ENCODE measurements at regions not wholly inside any gene's neighbourhood (a gene's known extent, or its start where the extent isn't known, plus 50 kb on each side); places are given as distances from the start of the nearest gene placed in this dataset.
"Not testable (repeated sequence)": the region's sequence is repeated elsewhere in the genome, so short reads cannot be mapped to it uniquely, and the experiment has no call there.

DNA sequence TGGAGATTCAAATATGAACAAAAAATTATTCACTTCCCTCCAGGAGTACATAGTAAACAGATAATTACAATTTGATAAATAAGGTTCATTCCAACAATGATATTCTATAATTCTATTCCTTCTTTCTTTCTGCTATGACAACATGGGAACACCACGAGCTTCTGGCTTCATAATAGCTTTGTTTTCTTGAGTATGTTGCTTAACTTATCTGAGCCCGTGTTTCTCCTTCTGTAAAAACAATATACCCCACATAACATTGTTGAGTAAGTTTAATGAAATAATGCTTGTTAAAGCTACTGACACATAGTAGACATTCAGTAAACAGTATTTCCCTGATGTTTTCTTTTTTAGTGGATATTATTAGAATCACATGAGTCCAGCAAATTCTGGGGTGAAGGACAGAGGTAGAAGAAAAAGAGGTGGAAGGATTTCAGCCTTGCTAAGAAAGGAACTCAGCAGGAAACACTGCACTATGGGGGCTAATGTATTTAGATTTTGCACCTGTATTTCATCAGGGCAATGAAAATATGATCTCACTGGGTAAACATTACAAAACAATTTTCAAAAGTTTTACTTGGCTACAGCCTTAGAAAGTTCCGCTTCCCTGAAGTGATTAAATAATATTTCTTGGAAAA, 430.8 kb upstream of the C1orf87 start:
- no peaks in the 10 kb centered on the region for H3K27me3 ChIP-seq (ENCODE audit: control insufficient read depth, insufficient read depth, low read length)
- H3K4me3 ChIP-seq (ENCODE audit: low read depth, low read length): no peak overlapping the region
- H3K4me1 ChIP-seq (ENCODE audit: control insufficient read depth, insufficient read depth, low read length): peaks cover 3% of the 10 kb centered on the region
- no peaks in the 10 kb centered on the region for H3K36me3 ChIP-seq (ENCODE audit: control insufficient read depth, insufficient read depth, low read length)
- no peak overlapping the region for H3K9ac ChIP-seq (ENCODE audit: low read depth, low read length)
- H3K9me3 ChIP-seq (ENCODE audit: control insufficient read depth, insufficient read depth, low read length): no peaks in the 10 kb centered on the region

DNA sequence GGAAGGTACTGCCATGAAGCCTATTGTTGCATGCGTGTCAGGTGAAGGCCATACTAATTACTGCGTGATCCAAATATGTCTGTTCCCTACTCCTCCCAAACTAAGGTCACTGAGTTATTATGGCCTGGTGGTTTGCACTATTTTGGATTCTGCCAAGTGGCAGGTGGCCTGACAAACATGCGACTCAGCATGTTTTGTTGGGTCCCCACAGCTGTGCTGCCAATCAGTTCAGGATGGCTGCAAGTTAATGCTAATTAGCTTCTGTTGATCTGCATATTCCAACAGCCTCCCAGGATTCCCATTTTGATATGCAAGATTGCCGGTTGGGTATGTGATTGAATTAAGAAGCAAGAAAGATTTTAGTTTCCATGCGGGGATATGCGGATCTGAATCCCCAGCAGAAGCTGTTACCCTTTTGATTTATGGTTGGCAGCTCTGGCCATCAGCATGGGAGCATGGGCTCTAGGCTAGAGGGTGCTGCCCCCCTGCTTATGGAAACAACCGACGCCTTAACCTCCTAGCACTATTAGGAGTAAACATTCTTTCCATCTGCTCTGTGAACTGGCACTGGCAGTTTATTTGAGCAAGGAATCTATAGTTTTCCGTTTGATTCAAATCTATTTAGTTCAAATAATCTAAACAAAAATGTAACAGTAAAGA, 429.8 kb upstream of the C1orf87 start:
- no peaks in the 10 kb centered on the region for H3K9me3 ChIP-seq (ENCODE audit: control insufficient read depth, insufficient read depth, low read length)

DNA sequence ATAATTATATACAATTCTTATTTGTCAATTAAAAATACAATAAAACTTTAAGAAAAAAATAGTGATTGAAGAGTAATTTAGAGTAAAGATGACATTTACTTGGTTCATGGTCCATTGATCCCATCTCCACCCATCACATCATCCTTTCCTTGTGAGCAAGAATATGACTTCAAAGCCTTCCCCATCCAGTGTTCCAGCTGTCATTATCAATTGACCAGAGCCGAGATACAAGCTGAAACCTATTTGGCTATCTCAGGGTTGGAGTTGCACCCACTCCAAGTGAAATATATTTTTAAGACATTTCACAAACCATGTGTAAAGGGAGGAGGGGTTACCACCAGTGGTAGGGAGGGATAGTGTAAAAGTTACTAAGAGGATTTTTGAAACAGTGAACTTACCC, 428.9 kb upstream of the C1orf87 start:
- Histone ChIP-seq H3K27me3 (ENCODE audit: control insufficient read depth, insufficient read depth, low read length) (no peaks in the 10 kb centered on the region), H3K9ac (ENCODE audit: low read depth, low read length) (no peak overlapping the region)

More for the DNA sequence above, 429.8 kb upstream of the C1orf87 start:
- H3K9ac ChIP-seq (ENCODE audit: low read depth, low read length): no peak overlapping the region
- H3K27me3 ChIP-seq (ENCODE audit: control insufficient read depth, insufficient read depth, low read length): no peaks in the 10 kb centered on the region
- H3K36me3 ChIP-seq (ENCODE audit: control insufficient read depth, insufficient read depth, low read length): no peaks in the 10 kb centered on the region
- H3K4me3 ChIP-seq (ENCODE audit: low read depth, low read length): no peak overlapping the region
- peaks cover 3% of the 10 kb centered on the region for H3K4me1 ChIP-seq (ENCODE audit: control insufficient read depth, insufficient read depth, low read length)

GRCh38 chr1:60489916-60490480, 416.4 kb upstream of the C1orf87 start:
- not testable (repeated sequence) for H3K36me3 ChIP-seq (ENCODE audit: control insufficient read depth, insufficient read depth, low read length); H3K9me3 ChIP-seq (ENCODE audit: control insufficient read depth, insufficient read depth, low read length); H3K27me3 ChIP-seq (ENCODE audit: control insufficient read depth, insufficient read depth, low read length); H3K4me1 ChIP-seq (ENCODE audit: control insufficient read depth, insufficient read depth, low read length)
- peak overlapping the region; percentile 43 for H3K4me3 ChIP-seq (ENCODE audit: low read depth, low read length)
- H3K9ac ChIP-seq (ENCODE audit: low read depth, low read length): peak overlapping the region; percentile 54

More for the DNA sequence above, 428.9 kb upstream of the C1orf87 start:
- Histone ChIP-seq H3K9me3 (ENCODE audit: control insufficient read depth, insufficient read depth, low read length) (no peaks in the 10 kb centered on the region), H3K4me1 (ENCODE audit: control insufficient read depth, insufficient read depth, low read length) (peaks cover 3% of the 10 kb centered on the region), H3K36me3 (ENCODE audit: control insufficient read depth, insufficient read depth, low read length) (no peaks in the 10 kb centered on the region), H3K4me3 (ENCODE audit: low read depth, low read length) (no peak overlapping the region)

DNA sequence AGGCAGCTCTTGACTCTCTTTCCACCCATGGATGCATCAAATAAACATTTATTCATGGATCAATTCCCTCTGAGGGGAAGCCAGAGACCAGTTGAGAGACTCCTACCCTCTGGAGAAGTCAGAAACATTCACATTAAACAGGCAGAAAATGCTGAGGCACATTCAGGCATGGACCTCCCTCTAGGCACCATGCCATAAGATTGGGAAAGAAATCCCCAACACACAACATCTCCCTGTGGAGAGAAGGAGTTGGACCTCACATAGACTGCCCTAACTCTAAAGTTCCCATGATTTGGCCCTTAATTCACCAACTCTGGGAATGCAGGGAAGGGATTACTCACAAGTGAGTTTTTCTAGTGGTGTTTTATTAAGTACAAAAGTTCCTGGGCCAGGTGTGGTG, 415.3 kb upstream of the C1orf87 start:
- Histone ChIP-seq H3K4me1 (ENCODE audit: control insufficient read depth, insufficient read depth, low read length) (no peaks in the 10 kb centered on the region), H3K36me3 (ENCODE audit: control insufficient read depth, insufficient read depth, low read length) (no peaks in the 10 kb centered on the region), H3K4me3 (ENCODE audit: low read depth, low read length) (no peak overlapping the region), H3K9ac (ENCODE audit: low read depth, low read length) (no peak overlapping the region), H3K9me3 (ENCODE audit: control insufficient read depth, insufficient read depth, low read length) (no peaks in the 10 kb centered on the region), H3K27me3 (ENCODE audit: control insufficient read depth, insufficient read depth, low read length) (no peaks in the 10 kb centered on the region)

GRCh38 chr1:60487565-60488345, 414.2 kb upstream of the C1orf87 start:
- Histone ChIP-seq H3K4me3 (ENCODE audit: low read depth, low read length) (no peak overlapping the region), H3K4me1 (ENCODE audit: control insufficient read depth, insufficient read depth, low read length) (no peaks in the 10 kb centered on the region), H3K9me3 (ENCODE audit: control insufficient read depth, insufficient read depth, low read length) (no peaks in the 10 kb centered on the region), H3K9ac (ENCODE audit: low read depth, low read length) (no peak overlapping the region), H3K36me3 (ENCODE audit: control insufficient read depth, insufficient read depth, low read length) (no peaks in the 10 kb centered on the region), H3K27me3 (ENCODE audit: control insufficient read depth, insufficient read depth, low read length) (no peaks in the 10 kb centered on the region)

GRCh38 chr1:60483509-60483908, 409.9 kb upstream of the C1orf87 start:
- H3K27me3 ChIP-seq (ENCODE audit: control insufficient read depth, insufficient read depth, low read length): no peaks in the 10 kb centered on the region
- H3K9me3 ChIP-seq (ENCODE audit: control insufficient read depth, insufficient read depth, low read length): no peaks in the 10 kb centered on the region
- no peaks in the 10 kb centered on the region for H3K4me1 ChIP-seq (ENCODE audit: control insufficient read depth, insufficient read depth, low read length)
- H3K36me3 ChIP-seq (ENCODE audit: control insufficient read depth, insufficient read depth, low read length): no peaks in the 10 kb centered on the region
- H3K4me3 ChIP-seq (ENCODE audit: low read depth, low read length): no peak overlapping the region
- H3K9ac ChIP-seq (ENCODE audit: low read depth, low read length): no peak overlapping the region

DNA sequence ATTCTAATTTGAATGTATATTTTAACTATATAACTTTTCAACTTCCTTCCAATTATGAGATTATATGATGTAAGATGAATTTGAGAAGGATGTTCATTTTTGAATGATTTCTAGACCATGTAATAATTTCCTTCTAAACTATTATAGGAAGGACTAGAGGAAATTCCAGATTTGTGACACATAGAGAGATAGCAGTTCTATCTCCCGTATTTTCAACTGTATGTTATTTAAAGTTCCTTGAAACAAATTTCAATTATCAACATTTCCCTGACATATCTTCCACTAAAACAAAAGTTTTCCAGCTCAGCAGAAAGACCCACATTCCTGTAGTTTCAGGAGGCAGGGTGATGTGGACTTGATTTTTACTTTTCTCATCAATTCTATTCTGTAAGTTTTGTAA, 396.7 kb upstream of the C1orf87 start:
- H3K9ac ChIP-seq (ENCODE audit: low read depth, low read length): no peak overlapping the region
- no peaks in the 10 kb centered on the region for H3K4me1 ChIP-seq (ENCODE audit: control insufficient read depth, insufficient read depth, low read length)
- no peaks in the 10 kb centered on the region for H3K36me3 ChIP-seq (ENCODE audit: control insufficient read depth, insufficient read depth, low read length)
- H3K27me3 ChIP-seq (ENCODE audit: control insufficient read depth, insufficient read depth, low read length): no peaks in the 10 kb centered on the region
- no peaks in the 10 kb centered on the region for H3K9me3 ChIP-seq (ENCODE audit: control insufficient read depth, insufficient read depth, low read length)
- no peak overlapping the region for H3K4me3 ChIP-seq (ENCODE audit: low read depth, low read length)

DNA sequence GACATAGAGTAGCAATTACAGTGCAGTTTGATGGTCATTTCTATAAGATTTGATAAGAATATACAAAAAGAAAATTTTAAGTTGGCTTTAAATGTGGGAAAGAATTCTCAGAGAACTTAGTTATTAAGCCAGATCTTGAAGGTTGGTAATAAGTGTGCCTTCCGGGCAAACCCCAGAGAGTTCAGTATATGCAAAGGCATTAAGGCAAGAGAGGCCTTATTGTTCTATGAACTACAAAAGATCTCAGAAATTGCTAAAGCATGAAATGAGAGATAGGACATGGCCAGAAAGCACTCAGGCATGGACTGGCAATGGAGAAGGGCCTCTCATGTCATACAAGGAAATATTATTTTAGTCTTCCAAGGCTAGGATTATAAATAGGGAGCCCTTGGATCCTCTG, 390.2 kb upstream of the C1orf87 start:
- no peaks in the 10 kb centered on the region for H3K9me3 ChIP-seq (ENCODE audit: control insufficient read depth, insufficient read depth, low read length)
- no peaks in the 10 kb centered on the region for H3K36me3 ChIP-seq (ENCODE audit: control insufficient read depth, insufficient read depth, low read length)
- H3K9ac ChIP-seq (ENCODE audit: low read depth, low read length): no peak overlapping the region
- peaks cover 4% of the 10 kb centered on the region for H3K4me1 ChIP-seq (ENCODE audit: control insufficient read depth, insufficient read depth, low read length)
- H3K27me3 ChIP-seq (ENCODE audit: control insufficient read depth, insufficient read depth, low read length): no peaks in the 10 kb centered on the region
- no peak overlapping the region for H3K4me3 ChIP-seq (ENCODE audit: low read depth, low read length)

GRCh38 chr1:60463146-60463545, 389.6 kb upstream of the C1orf87 start:
- H3K9ac ChIP-seq (ENCODE audit: low read depth, low read length): no peak overlapping the region
- no peaks in the 10 kb centered on the region for H3K36me3 ChIP-seq (ENCODE audit: control insufficient read depth, insufficient read depth, low read length)
- no peak overlapping the region for H3K4me3 ChIP-seq (ENCODE audit: low read depth, low read length)
- peaks cover 4% of the 10 kb centered on the region for H3K4me1 ChIP-seq (ENCODE audit: control insufficient read depth, insufficient read depth, low read length)
- no peaks in the 10 kb centered on the region for H3K27me3 ChIP-seq (ENCODE audit: control insufficient read depth, insufficient read depth, low read length)
- H3K9me3 ChIP-seq (ENCODE audit: control insufficient read depth, insufficient read depth, low read length): no peaks in the 10 kb centered on the region

GRCh38 chr1:60461925-60462595, 388.5 kb upstream of the C1orf87 start:
- Histone ChIP-seq H3K4me3 (ENCODE audit: low read depth, low read length) (no peak overlapping the region), H3K4me1 (ENCODE audit: control insufficient read depth, insufficient read depth, low read length) (peaks cover 4% of the 10 kb centered on the region), H3K36me3 (ENCODE audit: control insufficient read depth, insufficient read depth, low read length) (no peaks in the 10 kb centered on the region), H3K9ac (ENCODE audit: low read depth, low read length) (no peak overlapping the region), H3K27me3 (ENCODE audit: control insufficient read depth, insufficient read depth, low read length) (no peaks in the 10 kb centered on the region), H3K9me3 (ENCODE audit: control insufficient read depth, insufficient read depth, low read length) (no peaks in the 10 kb centered on the region)
